WTC11 (cell line): ENCODE measurements at regions not wholly inside any gene's neighbourhood (a gene's known extent, or its start where the extent isn't known, plus 50 kb on each side); places are given as distances from the start of the nearest gene placed in this dataset.

Experiments
- ATAC-seq: fragments of 200-7000 bp; cut with Tn5 transposase; 2 replicates; pipeline ENCODE4 v1.10.0; 2021; ENCODE audit warnings: mild to moderate bottlenecking, moderate library complexity
- CTCF ChIA-PET: fragments of 300-600 bp; sonication (Branson Sonifier 250); formaldehyde crosslinking; loops from one replicate; lab custom pipeline; 2021; ENCODE audit warnings: antibody characterized with exemption; lab: Charles Lee
- POLR2A ChIA-PET: fragments of 350-600 bp; sonication (Branson Sonifier 250); formaldehyde crosslinking; loops from one replicate; lab custom pipeline; 2021; ENCODE audit warnings: antibody characterized with exemption; lab: Charles Lee
- DNase-seq: peaks from one replicate; pipeline ENCODE4 v3.0.0; 2021; ENCODE audit warnings: low spot score
- H3K27ac Mint-ChIP-seq: 2 replicates; pipeline ENCODE4 v1.8.0; 2021; ENCODE audit warnings: mixed read lengths
- H3K27me3 Mint-ChIP-seq: 2 replicates; pipeline ENCODE4 v1.8.0; 2021; ENCODE audit warnings: low read depth, mild to moderate bottlenecking, moderate library complexity, mixed read lengths
- H3K36me3 Mint-ChIP-seq: 2 replicates; pipeline ENCODE4 v1.8.0; 2021; ENCODE audit warnings: mixed read lengths
- H3K4me1 Mint-ChIP-seq: 2 replicates; pipeline ENCODE4 v1.8.0; 2022; ENCODE audit warnings: mixed read lengths
- H3K4me3 Mint-ChIP-seq: 2 replicates; pipeline ENCODE4 v1.8.0; 2021; ENCODE audit warnings: mild to moderate bottlenecking, moderate library complexity, mixed read lengths
- H3K9me3 Mint-ChIP-seq: 2 replicates; pipeline ENCODE4 v1.8.0; 2021; ENCODE audit warnings: mixed read lengths
- ESRRA ChIP-seq: sonication (generic); formaldehyde crosslinking; IDR thresholded peaks from 2 replicates; pipeline ENCODE4 v1.8.1; 2022; ENCODE audit warnings: mild to moderate bottlenecking, missing genetic modification reagents, borderline replicate concordance
- ETV6 ChIP-seq: sonication (generic); formaldehyde crosslinking; IDR thresholded peaks from 2 replicates; pipeline ENCODE4 v1.8.1; 2022; ENCODE audit warnings: mild to moderate bottlenecking, missing genetic modification reagents
- JAZF1 ChIP-seq: fragments of 250-450 bp; sonication (Bioruptor Pico); IDR thresholded peaks from 2 replicates; pipeline ENCODE4 v1.9.0; 2021; ENCODE audit warnings: moderate library complexity, mild to moderate bottlenecking, inconsistent platforms
- NFE2L1 ChIP-seq: sonication (generic); formaldehyde crosslinking; IDR thresholded peaks from 2 replicates; pipeline ENCODE4 v1.8.1; 2023; ENCODE audit warnings: missing genetic modification reagents
- ZNF121 ChIP-seq: sonication (generic); formaldehyde crosslinking; IDR thresholded peaks from 2 replicates; pipeline ENCODE4 v1.8.0; 2023; ENCODE audit warnings: missing genetic modification reagents
- ZNF219 ChIP-seq: sonication (generic); formaldehyde crosslinking; IDR thresholded peaks from 2 replicates; pipeline ENCODE4 v1.8.0; 2023; ENCODE audit warnings: missing genetic modification reagents, mild to moderate bottlenecking, borderline replicate concordance
- ZNF396 ChIP-seq: fragments of 250-450 bp; sonication (Bioruptor Pico); IDR thresholded peaks from 2 replicates; pipeline ENCODE4 v1.8.0; 2021; ENCODE audit warnings: mild to moderate bottlenecking, moderate library complexity, borderline replicate concordance
- ZNF416 ChIP-seq: fragments of 250-450 bp; sonication (Bioruptor Pico); IDR thresholded peaks from 2 replicates; pipeline ENCODE4 v1.9.0; 2021; ENCODE audit warnings: mild to moderate bottlenecking, inconsistent platforms
- ZNF423 ChIP-seq: fragments of 250-450 bp; sonication (Bioruptor Pico); IDR thresholded peaks from 2 replicates; pipeline ENCODE4 v2.1.2; 2022; ENCODE audit warnings: mild to moderate bottlenecking, moderate library complexity
- TF ChIP-seq, protein P1 (sequence below): sonication (generic); formaldehyde crosslinking; IDR thresholded peaks from 2 replicates; pipeline ENCODE4 v1.8.0; 2023; ENCODE audit warnings: missing genetic modification reagents, mild to moderate bottlenecking, borderline replicate concordance
- TF ChIP-seq, protein P2 (sequence below): sonication (generic); formaldehyde crosslinking; IDR thresholded peaks from 2 replicates; pipeline ENCODE4 v1.8.0; 2022; ENCODE audit warnings: mild to moderate bottlenecking, missing genetic modification reagents
- TF ChIP-seq, protein P3 (sequence below): sonication (generic); formaldehyde crosslinking; IDR thresholded peaks from 2 replicates; pipeline ENCODE4 v1.8.1; 2023; ENCODE audit warnings: mild to moderate bottlenecking, moderate library complexity, missing genetic modification reagents
- TF ChIP-seq, protein P4 (sequence below): sonication (generic); formaldehyde crosslinking; IDR thresholded peaks from 2 replicates; pipeline ENCODE4 v1.8.1; 2023; ENCODE audit warnings: mild to moderate bottlenecking, missing genetic modification reagents, borderline replicate concordance
- TF ChIP-seq, protein P5 (sequence below): sonication (generic); formaldehyde crosslinking; IDR thresholded peaks from 2 replicates; pipeline ENCODE4 v1.8.1; 2022; ENCODE audit warnings: low read depth, mild to moderate bottlenecking, moderate library complexity, missing genetic modification reagents, borderline replicate concordance
- TF ChIP-seq, protein P6 (sequence below): sonication (generic); formaldehyde crosslinking; IDR thresholded peaks from 2 replicates; pipeline ENCODE4 v1.8.0; 2022; ENCODE audit warnings: missing genetic modification reagents
- TF ChIP-seq, protein P7 (sequence below): sonication (generic); formaldehyde crosslinking; IDR thresholded peaks from 2 replicates; pipeline ENCODE4 v1.8.0; 2023; ENCODE audit warnings: mild to moderate bottlenecking, missing genetic modification reagents

DNA sequence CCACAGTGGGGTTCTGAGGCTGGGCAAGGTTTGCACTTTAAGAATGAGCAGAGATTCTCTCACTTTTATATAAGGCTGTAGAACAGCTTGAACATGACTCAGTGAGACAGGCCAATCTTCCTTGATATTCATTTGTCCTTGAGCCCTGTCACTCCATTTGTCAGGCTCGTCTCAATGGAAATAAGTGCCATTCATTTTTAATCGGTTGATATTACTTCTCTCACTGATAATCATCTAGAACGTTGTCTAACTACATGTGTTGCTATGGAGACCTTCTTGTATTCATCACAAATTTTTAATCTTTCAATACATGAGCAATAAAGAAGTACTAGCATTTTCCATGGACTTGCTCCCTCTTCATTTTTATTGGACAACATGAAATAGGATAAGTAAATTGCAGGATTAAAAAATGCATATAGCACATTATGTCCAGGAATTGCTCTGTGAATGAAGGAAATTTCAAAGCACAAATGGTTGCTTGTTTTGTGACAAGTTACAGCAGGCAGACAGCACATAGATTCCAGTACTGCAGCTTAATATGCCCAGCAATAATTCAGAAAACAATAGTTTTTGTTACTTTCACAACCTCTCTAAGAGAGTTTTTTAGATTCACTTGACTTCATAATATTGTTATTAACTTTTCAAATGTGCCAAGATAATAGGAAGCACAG is 1178.4 kb upstream of the ATXN8OS start (continued):
- TF ChIP-seq, protein P1, sequence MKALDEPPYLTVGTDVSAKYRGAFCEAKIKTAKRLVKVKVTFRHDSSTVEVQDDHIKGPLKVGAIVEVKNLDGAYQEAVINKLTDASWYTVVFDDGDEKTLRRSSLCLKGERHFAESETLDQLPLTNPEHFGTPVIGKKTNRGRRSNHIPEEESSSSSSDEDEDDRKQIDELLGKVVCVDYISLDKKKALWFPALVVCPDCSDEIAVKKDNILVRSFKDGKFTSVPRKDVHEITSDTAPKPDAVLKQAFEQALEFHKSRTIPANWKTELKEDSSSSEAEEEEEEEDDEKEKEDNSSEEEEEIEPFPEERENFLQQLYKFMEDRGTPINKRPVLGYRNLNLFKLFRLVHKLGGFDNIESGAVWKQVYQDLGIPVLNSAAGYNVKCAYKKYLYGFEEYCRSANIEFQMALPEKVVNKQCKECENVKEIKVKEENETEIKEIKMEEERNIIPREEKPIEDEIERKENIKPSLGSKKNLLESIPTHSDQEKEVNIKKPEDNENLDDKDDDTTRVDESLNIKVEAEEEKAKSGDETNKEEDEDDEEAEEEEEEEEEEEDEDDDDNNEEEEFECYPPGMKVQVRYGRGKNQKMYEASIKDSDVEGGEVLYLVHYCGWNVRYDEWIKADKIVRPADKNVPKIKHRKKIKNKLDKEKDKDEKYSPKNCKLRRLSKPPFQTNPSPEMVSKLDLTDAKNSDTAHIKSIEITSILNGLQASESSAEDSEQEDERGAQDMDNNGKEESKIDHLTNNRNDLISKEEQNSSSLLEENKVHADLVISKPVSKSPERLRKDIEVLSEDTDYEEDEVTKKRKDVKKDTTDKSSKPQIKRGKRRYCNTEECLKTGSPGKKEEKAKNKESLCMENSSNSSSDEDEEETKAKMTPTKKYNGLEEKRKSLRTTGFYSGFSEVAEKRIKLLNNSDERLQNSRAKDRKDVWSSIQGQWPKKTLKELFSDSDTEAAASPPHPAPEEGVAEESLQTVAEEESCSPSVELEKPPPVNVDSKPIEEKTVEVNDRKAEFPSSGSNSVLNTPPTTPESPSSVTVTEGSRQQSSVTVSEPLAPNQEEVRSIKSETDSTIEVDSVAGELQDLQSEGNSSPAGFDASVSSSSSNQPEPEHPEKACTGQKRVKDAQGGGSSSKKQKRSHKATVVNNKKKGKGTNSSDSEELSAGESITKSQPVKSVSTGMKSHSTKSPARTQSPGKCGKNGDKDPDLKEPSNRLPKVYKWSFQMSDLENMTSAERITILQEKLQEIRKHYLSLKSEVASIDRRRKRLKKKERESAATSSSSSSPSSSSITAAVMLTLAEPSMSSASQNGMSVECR (CRISPR knock-in tag), result no peak
- no peak for TF ChIP-seq ZNF396 (CRISPR knock-in tag)
- no peak for TF ChIP-seq ZNF423 (CRISPR knock-in tag)
- TF ChIP-seq ESRRA (CRISPR knock-in tag), result no peak
- no peak for TF ChIP-seq ZNF121
- no peak for TF ChIP-seq ETV6 (CRISPR knock-in tag)
- TF ChIP-seq NFE2L1 (CRISPR knock-in tag), result no peak
- TF ChIP-seq, protein P2, sequence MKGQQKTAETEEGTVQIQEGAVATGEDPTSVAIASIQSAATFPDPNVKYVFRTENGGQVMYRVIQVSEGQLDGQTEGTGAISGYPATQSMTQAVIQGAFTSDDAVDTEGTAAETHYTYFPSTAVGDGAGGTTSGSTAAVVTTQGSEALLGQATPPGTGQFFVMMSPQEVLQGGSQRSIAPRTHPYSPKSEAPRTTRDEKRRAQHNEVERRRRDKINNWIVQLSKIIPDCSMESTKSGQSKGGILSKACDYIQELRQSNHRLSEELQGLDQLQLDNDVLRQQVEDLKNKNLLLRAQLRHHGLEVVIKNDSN (CRISPR knock-in tag), result no peak
- TF ChIP-seq, protein P3, sequence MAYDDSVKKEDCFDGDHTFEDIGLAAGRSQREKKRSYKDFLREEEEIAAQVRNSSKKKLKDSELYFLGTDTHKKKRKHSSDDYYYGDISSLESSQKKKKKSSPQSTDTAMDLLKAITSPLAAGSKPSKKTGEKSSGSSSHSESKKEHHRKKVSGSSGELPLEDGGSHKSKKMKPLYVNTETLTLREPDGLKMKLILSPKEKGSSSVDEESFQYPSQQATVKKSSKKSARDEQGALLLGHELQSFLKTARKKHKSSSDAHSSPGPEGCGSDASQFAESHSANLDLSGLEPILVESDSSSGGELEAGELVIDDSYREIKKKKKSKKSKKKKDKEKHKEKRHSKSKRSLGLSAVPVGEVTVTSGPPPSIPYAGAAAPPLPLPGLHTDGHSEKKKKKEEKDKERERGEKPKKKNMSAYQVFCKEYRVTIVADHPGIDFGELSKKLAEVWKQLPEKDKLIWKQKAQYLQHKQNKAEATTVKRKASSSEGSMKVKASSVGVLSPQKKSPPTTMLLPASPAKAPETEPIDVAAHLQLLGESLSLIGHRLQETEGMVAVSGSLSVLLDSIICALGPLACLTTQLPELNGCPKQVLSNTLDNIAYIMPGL (CRISPR knock-in tag), result no peak

DNA sequence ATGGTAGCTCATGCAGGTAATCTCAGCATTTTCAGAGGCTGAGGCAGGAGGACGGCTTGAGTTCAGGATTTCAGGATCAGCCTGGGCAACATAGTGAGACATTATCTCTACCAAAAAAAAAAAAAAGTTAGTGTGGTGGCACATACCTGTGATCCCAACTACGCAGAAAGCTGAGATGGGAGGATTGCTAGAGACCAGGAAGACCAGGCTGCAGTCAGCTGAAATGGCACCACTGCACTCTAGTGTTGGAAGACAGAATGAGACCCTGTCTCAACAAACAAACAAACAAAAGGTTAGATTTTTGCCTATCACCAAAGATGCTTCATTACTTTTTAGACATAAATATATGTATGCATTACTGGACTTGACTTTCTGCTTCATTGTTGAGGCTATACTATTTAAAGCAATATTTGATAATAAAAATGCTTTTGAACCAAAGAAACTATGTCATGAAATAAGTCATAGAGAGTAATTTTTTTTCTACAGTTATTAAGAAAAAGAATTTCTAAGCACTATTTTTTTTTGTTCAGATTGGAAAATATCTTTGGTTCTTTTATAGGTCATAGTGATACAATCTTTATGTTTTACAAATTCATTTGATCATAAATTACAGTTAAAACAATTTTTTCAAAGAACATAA is 1180.1 kb upstream of the ATXN8OS start:
- CTCF ChIA-PET, result interaction anchor here (0.7 to 1.9 kb wide), 3 partner anchors 111 to 622 kb away, joined by 3 to 14 read pairs (median 4); no protein-coding TSS in a partner anchor
- ATAC-seq, result peak; percentile 100
- no peak overlapping the region for H3K4me3 Mint-ChIP-seq
- TF ChIP-seq, protein P4, sequence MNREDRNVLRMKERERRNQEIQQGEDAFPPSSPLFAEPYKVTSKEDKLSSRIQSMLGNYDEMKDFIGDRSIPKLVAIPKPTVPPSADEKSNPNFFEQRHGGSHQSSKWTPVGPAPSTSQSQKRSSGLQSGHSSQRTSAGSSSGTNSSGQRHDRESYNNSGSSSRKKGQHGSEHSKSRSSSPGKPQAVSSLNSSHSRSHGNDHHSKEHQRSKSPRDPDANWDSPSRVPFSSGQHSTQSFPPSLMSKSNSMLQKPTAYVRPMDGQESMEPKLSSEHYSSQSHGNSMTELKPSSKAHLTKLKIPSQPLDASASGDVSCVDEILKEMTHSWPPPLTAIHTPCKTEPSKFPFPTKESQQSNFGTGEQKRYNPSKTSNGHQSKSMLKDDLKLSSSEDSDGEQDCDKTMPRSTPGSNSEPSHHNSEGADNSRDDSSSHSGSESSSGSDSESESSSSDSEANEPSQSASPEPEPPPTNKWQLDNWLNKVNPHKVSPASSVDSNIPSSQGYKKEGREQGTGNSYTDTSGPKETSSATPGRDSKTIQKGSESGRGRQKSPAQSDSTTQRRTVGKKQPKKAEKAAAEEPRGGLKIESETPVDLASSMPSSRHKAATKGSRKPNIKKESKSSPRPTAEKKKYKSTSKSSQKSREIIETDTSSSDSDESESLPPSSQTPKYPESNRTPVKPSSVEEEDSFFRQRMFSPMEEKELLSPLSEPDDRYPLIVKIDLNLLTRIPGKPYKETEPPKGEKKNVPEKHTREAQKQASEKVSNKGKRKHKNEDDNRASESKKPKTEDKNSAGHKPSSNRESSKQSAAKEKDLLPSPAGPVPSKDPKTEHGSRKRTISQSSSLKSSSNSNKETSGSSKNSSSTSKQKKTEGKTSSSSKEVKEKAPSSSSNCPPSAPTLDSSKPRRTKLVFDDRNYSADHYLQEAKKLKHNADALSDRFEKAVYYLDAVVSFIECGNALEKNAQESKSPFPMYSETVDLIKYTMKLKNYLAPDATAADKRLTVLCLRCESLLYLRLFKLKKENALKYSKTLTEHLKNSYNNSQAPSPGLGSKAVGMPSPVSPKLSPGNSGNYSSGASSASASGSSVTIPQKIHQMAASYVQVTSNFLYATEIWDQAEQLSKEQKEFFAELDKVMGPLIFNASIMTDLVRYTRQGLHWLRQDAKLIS (CRISPR knock-in tag), result no peak
- TF ChIP-seq, protein P5, sequence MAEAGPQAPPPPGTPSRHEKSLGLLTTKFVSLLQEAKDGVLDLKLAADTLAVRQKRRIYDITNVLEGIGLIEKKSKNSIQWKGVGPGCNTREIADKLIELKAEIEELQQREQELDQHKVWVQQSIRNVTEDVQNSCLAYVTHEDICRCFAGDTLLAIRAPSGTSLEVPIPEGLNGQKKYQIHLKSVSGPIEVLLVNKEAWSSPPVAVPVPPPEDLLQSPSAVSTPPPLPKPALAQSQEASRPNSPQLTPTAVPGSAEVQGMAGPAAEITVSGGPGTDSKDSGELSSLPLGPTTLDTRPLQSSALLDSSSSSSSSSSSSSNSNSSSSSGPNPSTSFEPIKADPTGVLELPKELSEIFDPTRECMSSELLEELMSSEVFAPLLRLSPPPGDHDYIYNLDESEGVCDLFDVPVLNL, result no peak
- TF ChIP-seq, protein P6, sequence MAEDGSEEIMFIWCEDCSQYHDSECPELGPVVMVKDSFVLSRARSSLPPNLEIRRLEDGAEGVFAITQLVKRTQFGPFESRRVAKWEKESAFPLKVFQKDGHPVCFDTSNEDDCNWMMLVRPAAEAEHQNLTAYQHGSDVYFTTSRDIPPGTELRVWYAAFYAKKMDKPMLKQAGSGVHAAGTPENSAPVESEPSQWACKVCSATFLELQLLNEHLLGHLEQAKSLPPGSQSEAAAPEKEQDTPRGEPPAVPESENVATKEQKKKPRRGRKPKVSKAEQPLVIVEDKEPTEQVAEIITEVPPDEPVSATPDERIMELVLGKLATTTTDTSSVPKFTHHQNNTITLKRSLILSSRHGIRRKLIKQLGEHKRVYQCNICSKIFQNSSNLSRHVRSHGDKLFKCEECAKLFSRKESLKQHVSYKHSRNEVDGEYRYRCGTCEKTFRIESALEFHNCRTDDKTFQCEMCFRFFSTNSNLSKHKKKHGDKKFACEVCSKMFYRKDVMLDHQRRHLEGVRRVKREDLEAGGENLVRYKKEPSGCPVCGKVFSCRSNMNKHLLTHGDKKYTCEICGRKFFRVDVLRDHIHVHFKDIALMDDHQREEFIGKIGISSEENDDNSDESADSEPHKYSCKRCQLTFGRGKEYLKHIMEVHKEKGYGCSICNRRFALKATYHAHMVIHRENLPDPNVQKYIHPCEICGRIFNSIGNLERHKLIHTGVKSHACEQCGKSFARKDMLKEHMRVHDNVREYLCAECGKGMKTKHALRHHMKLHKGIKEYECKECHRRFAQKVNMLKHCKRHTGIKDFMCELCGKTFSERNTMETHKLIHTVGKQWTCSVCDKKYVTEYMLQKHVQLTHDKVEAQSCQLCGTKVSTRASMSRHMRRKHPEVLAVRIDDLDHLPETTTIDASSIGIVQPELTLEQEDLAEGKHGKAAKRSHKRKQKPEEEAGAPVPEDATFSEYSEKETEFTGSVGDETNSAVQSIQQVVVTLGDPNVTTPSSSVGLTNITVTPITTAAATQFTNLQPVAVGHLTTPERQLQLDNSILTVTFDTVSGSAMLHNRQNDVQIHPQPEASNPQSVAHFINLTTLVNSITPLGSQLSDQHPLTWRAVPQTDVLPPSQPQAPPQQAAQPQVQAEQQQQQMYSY (CRISPR knock-in tag), result no peak
- TF ChIP-seq ZNF219 (CRISPR knock-in tag) (no peak), ZNF416 (CRISPR knock-in tag) (no peak), JAZF1 (no peak)
- TF ChIP-seq, protein P7, sequence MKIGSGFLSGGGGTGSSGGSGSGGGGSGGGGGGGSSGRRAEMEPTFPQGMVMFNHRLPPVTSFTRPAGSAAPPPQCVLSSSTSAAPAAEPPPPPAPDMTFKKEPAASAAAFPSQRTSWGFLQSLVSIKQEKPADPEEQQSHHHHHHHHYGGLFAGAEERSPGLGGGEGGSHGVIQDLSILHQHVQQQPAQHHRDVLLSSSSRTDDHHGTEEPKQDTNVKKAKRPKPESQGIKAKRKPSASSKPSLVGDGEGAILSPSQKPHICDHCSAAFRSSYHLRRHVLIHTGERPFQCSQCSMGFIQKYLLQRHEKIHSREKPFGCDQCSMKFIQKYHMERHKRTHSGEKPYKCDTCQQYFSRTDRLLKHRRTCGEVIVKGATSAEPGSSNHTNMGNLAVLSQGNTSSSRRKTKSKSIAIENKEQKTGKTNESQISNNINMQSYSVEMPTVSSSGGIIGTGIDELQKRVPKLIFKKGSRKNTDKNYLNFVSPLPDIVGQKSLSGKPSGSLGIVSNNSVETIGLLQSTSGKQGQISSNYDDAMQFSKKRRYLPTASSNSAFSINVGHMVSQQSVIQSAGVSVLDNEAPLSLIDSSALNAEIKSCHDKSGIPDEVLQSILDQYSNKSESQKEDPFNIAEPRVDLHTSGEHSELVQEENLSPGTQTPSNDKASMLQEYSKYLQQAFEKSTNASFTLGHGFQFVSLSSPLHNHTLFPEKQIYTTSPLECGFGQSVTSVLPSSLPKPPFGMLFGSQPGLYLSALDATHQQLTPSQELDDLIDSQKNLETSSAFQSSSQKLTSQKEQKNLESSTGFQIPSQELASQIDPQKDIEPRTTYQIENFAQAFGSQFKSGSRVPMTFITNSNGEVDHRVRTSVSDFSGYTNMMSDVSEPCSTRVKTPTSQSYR (CRISPR knock-in tag), result no peak

More for the DNA sequence above, 1180.1 kb upstream of the ATXN8OS start:
- peak; percentile 66 for DNase-seq
- Mint-ChIP-seq H3K9me3 (peaks cover 17% of the 10 kb centered on the region), H3K4me1 (no peaks in the 10 kb centered on the region), H3K27me3 (no peaks in the 10 kb centered on the region), H3K36me3 (peaks cover 17% of the 10 kb centered on the region), H3K27ac (no peak overlapping the region)
- POLR2A ChIA-PET, result no interaction called here
